B cell (primary cell): ENCODE measurements at regions not wholly inside any gene's neighbourhood (a gene's known extent, or its start where the extent isn't known, plus 50 kb on each side); places are given as distances from the start of the nearest gene placed in this dataset.

Source experiments
- ATAC-seq: fragments of 200-7000 bp; cut with Tn5 transposase; one replicate; pipeline ENCODE4 v1.10.0; 2021; ENCODE audit warnings: low read depth, mild to moderate bottlenecking, moderate number of reproducible peaks, moderate library complexity
- CTCF ChIA-PET: fragments of 350-600 bp; sonication (Branson Sonifier 250); formaldehyde crosslinking; loops from one replicate; lab custom pipeline; 2021; ENCODE audit warnings: antibody characterized with exemption, inconsistent platforms; lab: Charles Lee
- POLR2A ChIA-PET: fragments of 350-600 bp; sonication (Branson Sonifier 250); formaldehyde crosslinking; loops from one replicate; lab custom pipeline; 2021; ENCODE audit warnings: antibody characterized with exemption; lab: Charles Lee
- DNase-seq: peaks from one replicate; pipeline ENCODE4 v3.0.0; 2013
- H2AFZ ChIP-seq: 2 replicates; pipeline ENCODE4 v1.6.1; 2012; ENCODE audit warnings: mild to moderate bottlenecking, low read depth, low read length; ENCODE audit not compliant: insufficient read depth, poor library complexity, severe bottlenecking
- H3K27ac ChIP-seq, 2 donors: 1 replicate in 1 of 2; 2 replicates in 1 of 2; pipeline ENCODE4 v1.5.1; 2012 to 2013; ENCODE audit warnings: low read length in 2 of 2, mild to moderate bottlenecking in 2 of 2, moderate library complexity in 1 of 2
- H3K27me3 ChIP-seq, 4 experiments: fragments of 200-600 bp in 1 of 4; sonication (generic) in 1 of 4; replicated peaks in 1 of 4; 1 replicate in 2 of 4; 2 replicates in 2 of 4; pipeline versions ENCODE4 v1.6.1 to v1.7.0; 2013 to 2016; ENCODE audit warnings: low read length in 3 of 4, mild to moderate bottlenecking in 2 of 4, mixed read lengths in 1 of 4, moderate library complexity in 1 of 4; ENCODE audit not compliant: insufficient read depth in 4 of 4, control insufficient read depth in 3 of 4; ENCODE audit errors: control extremely low read depth in 1 of 4
- H3K36me3 ChIP-seq, 2 experiments: replicated peaks in 1 of 2; 1 replicate in 1 of 2; 2 replicates in 1 of 2; pipeline versions ENCODE4 v1.6.1 to v1.7.1; 2013; ENCODE audit warnings: low read length in 1 of 2; ENCODE audit not compliant: insufficient read depth in 2 of 2, control insufficient read depth in 1 of 2; ENCODE audit errors: control extremely low read depth in 1 of 2, extremely low read depth in 1 of 2
- H3K4me1 ChIP-seq, 2 donors: fragments of 200-600 bp in 1 of 2; sonication (generic) in 1 of 2; 1 replicate in 1 of 2; 2 replicates in 1 of 2; pipeline versions ENCODE4 v1.5.1 to v1.6.1; 2013 to 2017; ENCODE audit warnings: low read length in 2 of 2; ENCODE audit not compliant: control insufficient read depth in 2 of 2, insufficient read depth in 2 of 2
- H3K4me2 ChIP-seq: replicated peaks from 2 replicates; pipeline ENCODE3; 2012; ENCODE audit warnings: mild to moderate bottlenecking, low read depth, low read length; ENCODE audit not compliant: poor library complexity, severe bottlenecking
- H3K4me3 ChIP-seq, 5 experiments: fragments of 200-600 bp in 1 of 5; sonication (generic) in 1 of 5; 1 replicate in 3 of 5; 2 replicates in 2 of 5; pipeline versions ENCODE4 v1.5.1 to v1.7.0; 2011 to 2016; ENCODE audit warnings: low read length in 4 of 5, mild to moderate bottlenecking in 4 of 5, low read depth in 2 of 5, control low read depth in 1 of 5, moderate library complexity in 1 of 5; ENCODE audit not compliant: insufficient read depth in 1 of 5; ENCODE audit errors: control extremely low read depth in 1 of 5, extremely low read depth in 1 of 5
- H3K79me2 ChIP-seq: fragments of 200-600 bp; sonication (generic); one replicate; pipeline ENCODE4 v1.6.0; 2016; ENCODE audit warnings: low read length; ENCODE audit not compliant: control insufficient read depth, insufficient read depth
- H3K9ac ChIP-seq: fragments of 200-600 bp; sonication (generic); 2 replicates; pipeline ENCODE4 v1.6.1; 2017; ENCODE audit warnings: mild to moderate bottlenecking, low read length, moderate library complexity
- H3K9me3 ChIP-seq, 3 donors: one replicate each; pipeline versions ENCODE4 v1.6.1 to v1.7.1; 2013; ENCODE audit warnings: low read length in 2 of 3; ENCODE audit not compliant: control insufficient read depth in 2 of 3, insufficient read depth in 1 of 3; ENCODE audit errors: control extremely low read depth in 1 of 3
- H4K20me1 ChIP-seq: 2 replicates; pipeline ENCODE4 v1.6.0; 2012; ENCODE audit warnings: mild to moderate bottlenecking, low read length; ENCODE audit not compliant: insufficient read depth, control insufficient read depth, poor library complexity, severe bottlenecking
- H3K27ac Mint-ChIP-seq: one replicate; pipeline ENCODE4 v1.8.0; 2021; ENCODE audit warnings: mixed read lengths
- H3K27me3 Mint-ChIP-seq: one replicate; pipeline ENCODE4 v1.8.0; 2021; ENCODE audit warnings: mixed read lengths
- H3K4me1 Mint-ChIP-seq: one replicate; pipeline ENCODE4 v1.8.0; 2021; ENCODE audit warnings: mixed read lengths
- H3K4me3 Mint-ChIP-seq: one replicate; pipeline ENCODE4 v1.8.0; 2021; ENCODE audit warnings: mixed read lengths
- H3K9me3 Mint-ChIP-seq: one replicate; pipeline ENCODE4 v1.8.0; 2022; ENCODE audit warnings: mixed read lengths; ENCODE audit not compliant: insufficient read depth
- CTCF ChIP-seq: fragments of 200-600 bp; IDR thresholded peaks from one replicate; pipeline ENCODE4 v1.8.0; 2022; ENCODE audit warnings: antibody characterized with exemption, mild to moderate bottlenecking
- EZH2 ChIP-seq: IDR thresholded peaks from 2 replicates; pipeline ENCODE4 v1.6.1; 2012; ENCODE audit warnings: borderline replicate concordance, low read depth, mild to moderate bottlenecking, moderate library complexity, low read length; ENCODE audit not compliant: insufficient read depth, poor library complexity, severe bottlenecking
- WGBS: methylation state at CpG from one replicate; pipeline ENCODE4 v1.1.5; 2013; ENCODE audit warnings: missing lambda C conversion rate; ENCODE audit not compliant: insufficient coverage; 5-methylcytosine and 5-hydroxymethylcytosine counted together
- intact Hi-C: fragments of 100-400 bp; cut with micrococcal nuclease; formaldehyde crosslinking; loops from one replicate; pipeline ENCODE4 v1.10.0; 2022

- no peak overlapping the region for H2AFZ ChIP-seq
- H3K9me3 ChIP-seq: no peaks in the 10 kb centered on the region
- H3K4me3 Mint-ChIP-seq: no peak overlapping the region
- ChIA-PET CTCF (no interaction called here), POLR2A (no interaction called here)
- H4K20me1 ChIP-seq: no peaks in the 10 kb centered on the region
- H3K4me1 Mint-ChIP-seq: peaks cover 13% of the 10 kb centered on the region
- no peaks in the 10 kb centered on the region for H3K27me3 Mint-ChIP-seq
- DNase-seq: no peak
- no peaks in the 10 kb centered on the region for H3K79me2 ChIP-seq
- intact Hi-C loops: no loop called here
- no peaks in the 10 kb centered on the region for H3K9me3 Mint-ChIP-seq
- H3K4me1 ChIP-seq: peaks cover 10 to 14% of the 10 kb centered on the region in 2 donors
- no peak for TF ChIP-seq CTCF
- no peak for TF ChIP-seq EZH2
- H3K4me2 ChIP-seq: no peak overlapping the region
- no CpG with 5 or more reads among the region's 6 CpGs for WGBS
- no peak overlapping the region for H3K27ac ChIP-seq
- no peak overlapping the region for H3K9ac ChIP-seq
- no peaks in the 10 kb centered on the region for H3K36me3 ChIP-seq
- H3K27ac Mint-ChIP-seq: no peak overlapping the region
- H3K4me3 ChIP-seq: no peak overlapping the region
- ATAC-seq: no peak
- H3K27me3 ChIP-seq: peaks cover 0 to 1% (median 0%) of the 10 kb centered on the region in 4 experiments
Measured at GRCh38 chr10:8405596-8405995, 351.1 kb downstream of the GATA3 start.

- CTCF ChIA-PET: no interaction called here
- Histone ChIP-seq H4K20me1 (no peaks in the 10 kb centered on the region), H3K27ac (no peak overlapping the region), H3K9me3 (no peaks in the 10 kb centered on the region), H3K4me2 (no peak overlapping the region), H3K9ac (no peak overlapping the region), H3K4me3 (no peak overlapping the region), H2AFZ (no peak overlapping the region), H3K36me3 (no peaks in the 10 kb centered on the region), H3K27me3 (peaks cover 0 to 2% (median 0%) of the 10 kb centered on the region in 4 experiments), H3K79me2 (no peaks in the 10 kb centered on the region), H3K4me1 (peaks cover 10 to 14% of the 10 kb centered on the region in 2 donors)
- intact Hi-C loops: no loop called here
- no peak for ATAC-seq
- no peak for DNase-seq
- no peak overlapping the region for H3K27ac Mint-ChIP-seq
- H3K9me3 Mint-ChIP-seq: no peaks in the 10 kb centered on the region
- POLR2A ChIA-PET: no interaction called here
- no peaks in the 10 kb centered on the region for H3K27me3 Mint-ChIP-seq
- TF ChIP-seq EZH2: no peak
- TF ChIP-seq CTCF: no peak
- no peak overlapping the region for H3K4me3 Mint-ChIP-seq
- H3K4me1 Mint-ChIP-seq: peaks cover 13% of the 10 kb centered on the region
Measured at GRCh38 chr10:8407501-8408021, 353.1 kb downstream of the GATA3 start.
